HG03521 (cell line): ENCODE measurements at regions not wholly inside any gene's neighbourhood (a gene's known extent, or its start where the extent isn't known, plus 50 kb on each side); places are given as distances from the start of the nearest gene placed in this dataset.
"Not testable (repeated sequence)": the region's sequence is repeated elsewhere in the genome, so short reads cannot be mapped to it uniquely, and the experiment has no call there.

Experiments
- ATAC-seq: cut with Tn5 transposase; IDR thresholded peaks from one replicate; pipeline ENCODE4 v1.9.1; 2021; ENCODE audit warnings: mild to moderate bottlenecking, moderate library complexity; ENCODE audit not compliant: unreplicated experiment

- ATAC-seq, result no peak
Measured at GRCh38 chr3:106336619-106337018, 467.8 kb upstream of the CBLB start.

DNA sequence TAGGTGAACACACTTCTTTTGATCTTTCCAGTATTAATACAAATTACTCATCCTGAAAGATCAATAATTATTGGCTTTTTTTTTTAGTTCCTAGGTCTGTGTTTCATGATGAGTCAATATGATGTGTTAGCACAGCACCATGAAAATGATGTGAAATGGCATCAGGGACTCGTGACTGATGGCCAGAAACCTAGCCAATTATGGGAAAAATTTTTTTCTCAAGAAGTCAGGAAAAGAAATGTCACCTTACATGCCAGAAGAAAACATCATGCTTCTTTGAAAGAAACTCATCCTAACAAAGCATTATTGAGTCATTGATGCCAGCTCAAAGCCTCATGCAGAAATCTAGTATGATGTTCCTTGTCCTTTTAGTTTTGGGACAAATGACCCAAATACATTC is 468.3 kb upstream of the CBLB start:
- ATAC-seq, result no peak

DNA sequence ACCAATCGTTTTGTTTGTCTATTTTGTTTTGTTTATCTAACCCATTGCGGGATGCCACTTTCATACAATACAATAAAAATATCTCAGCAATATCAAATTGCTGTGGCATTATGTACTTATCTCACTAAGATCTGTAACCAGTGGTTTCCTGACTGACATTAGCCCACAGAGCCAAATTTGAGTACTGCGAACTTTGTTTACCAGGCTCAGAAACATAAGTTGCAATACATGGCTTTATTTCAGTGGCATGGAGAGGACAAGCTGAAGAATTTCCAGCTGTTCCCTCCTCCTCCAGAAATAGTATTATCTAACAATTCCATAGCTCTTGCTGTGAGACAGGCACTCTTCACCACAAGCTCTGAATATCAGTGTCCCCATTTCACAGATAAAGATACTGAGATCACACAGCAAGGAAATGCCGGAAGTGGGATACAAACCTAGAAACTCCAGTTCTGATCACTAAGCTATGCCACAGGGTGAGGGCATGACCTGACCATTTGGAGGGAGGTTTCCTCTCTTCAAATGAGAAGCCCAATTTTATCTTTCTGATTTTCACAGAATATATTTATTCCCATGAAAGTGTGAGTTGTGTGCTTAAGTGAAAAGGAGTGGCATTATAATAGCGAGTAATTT is 469.9 kb upstream of the CBLB start:
- ATAC-seq, result no peak

DNA sequence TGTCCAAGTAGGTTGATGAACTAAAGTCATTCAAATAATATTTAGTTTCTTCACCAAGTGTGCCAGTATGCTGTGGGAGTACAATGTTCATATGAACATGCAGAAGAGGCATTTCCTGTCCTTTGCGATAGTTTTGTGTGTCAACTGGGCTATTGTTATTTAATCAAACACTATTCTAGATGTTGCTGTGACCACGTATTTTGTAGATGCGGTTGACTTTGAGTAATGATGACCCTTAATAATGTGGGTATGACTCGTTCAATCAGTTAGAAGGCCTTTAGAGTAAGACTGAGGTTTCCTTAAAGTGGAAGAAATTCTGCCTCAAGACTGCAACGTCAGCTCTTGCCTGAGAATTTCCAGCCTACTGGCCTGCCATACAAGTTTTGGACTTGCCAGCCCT is 470.7 kb upstream of the CBLB start:
- ATAC-seq, result no peak

- no peak for ATAC-seq
Measured at GRCh38 chr3:106341087-106341486, 472.3 kb upstream of the CBLB start.

GRCh38 chr3:106341586-106342162 is 472.9 kb upstream of the CBLB start:
- no peak for ATAC-seq

- ATAC-seq, result no peak
Measured at GRCh38 chr3:106342386-106342785, 473.6 kb upstream of the CBLB start.

- ATAC-seq, result no peak
Measured at GRCh38 chr3:106343811-106344210, 475.0 kb upstream of the CBLB start.

- ATAC-seq, result no peak
Measured at GRCh38 chr3:106345353-106346027, 476.7 kb upstream of the CBLB start.

GRCh38 chr3:106347350-106347749 is 478.5 kb upstream of the CBLB start:
- no peak for ATAC-seq

DNA sequence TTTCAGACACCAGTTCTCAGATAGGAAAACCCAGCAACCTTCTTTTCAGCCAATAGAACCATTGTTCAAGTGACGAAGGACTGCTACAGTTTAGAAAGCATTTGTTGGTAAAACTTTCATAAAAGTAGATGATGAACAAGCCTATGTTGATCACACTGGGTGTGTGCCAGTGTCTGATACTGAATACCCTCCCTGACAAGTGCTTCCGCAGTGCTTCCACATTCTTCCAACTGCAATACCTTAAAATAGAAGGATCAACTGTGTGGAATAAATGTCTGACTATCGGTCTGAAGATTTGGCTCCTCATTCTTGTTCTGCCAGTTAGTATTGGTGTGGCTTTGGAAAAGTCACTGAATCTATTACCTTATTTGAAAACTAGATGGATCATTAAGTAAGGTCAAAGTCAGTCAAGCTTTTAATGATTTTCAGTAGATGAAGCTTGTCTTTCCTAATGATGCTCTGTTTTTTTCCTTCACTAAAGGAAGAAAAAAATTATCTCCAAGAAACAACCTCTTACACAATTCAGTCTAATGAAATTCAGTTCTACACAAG is 479.4 kb upstream of the CBLB start:
- ATAC-seq, result no peak

GRCh38 chr3:106349191-106349881 is 480.5 kb upstream of the CBLB start:
- no peak for ATAC-seq

DNA sequence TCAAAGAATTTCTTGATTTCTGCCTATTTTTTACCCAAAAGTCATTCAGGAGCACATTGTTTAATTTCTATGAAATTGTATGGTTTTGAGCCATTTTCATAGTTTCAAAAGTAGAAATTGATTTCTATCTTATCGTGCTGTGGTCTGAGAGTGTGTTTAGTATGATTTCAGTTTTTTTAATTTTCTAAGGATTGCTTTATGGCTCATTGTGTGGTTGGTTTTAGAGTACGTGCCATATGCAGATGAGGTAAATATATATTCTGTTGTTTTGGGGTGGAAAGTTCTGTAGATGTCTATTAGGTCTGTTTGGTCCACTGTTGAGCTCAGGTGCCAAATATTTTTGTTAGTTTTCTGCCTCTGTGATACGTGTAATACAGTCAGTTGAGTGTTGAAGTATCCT is 487.1 kb upstream of the CBLB start:
- no peak for ATAC-seq

- no peak for ATAC-seq
Measured at GRCh38 chr3:106359692-106360091, 490.9 kb upstream of the CBLB start.

DNA sequence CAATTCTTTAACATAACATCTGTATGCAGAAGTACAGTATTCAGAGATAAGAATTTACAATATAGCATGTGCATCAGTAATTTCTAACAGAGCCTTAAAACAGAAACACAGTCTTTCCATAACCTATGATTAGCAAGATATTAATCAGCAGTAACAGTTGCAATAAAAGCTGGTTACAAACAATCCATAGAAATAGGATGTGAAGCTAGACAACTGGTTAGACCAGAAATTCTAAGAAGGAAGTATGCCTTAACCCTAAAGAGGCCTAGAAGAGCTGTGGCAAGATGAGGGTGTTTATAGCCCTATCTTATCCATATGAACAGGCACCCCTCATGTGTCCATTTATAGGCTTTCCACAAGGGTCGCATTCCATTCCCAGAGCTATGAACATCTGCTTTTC is 492.1 kb upstream of the CBLB start:
- ATAC-seq, result not testable (repeated sequence)

- no peak for ATAC-seq
Measured at GRCh38 chr3:106364477-106364876, 495.7 kb upstream of the CBLB start.

GRCh38 chr3:106365061-106365691 is 496.4 kb upstream of the CBLB start:
- ATAC-seq, result no peak

DNA sequence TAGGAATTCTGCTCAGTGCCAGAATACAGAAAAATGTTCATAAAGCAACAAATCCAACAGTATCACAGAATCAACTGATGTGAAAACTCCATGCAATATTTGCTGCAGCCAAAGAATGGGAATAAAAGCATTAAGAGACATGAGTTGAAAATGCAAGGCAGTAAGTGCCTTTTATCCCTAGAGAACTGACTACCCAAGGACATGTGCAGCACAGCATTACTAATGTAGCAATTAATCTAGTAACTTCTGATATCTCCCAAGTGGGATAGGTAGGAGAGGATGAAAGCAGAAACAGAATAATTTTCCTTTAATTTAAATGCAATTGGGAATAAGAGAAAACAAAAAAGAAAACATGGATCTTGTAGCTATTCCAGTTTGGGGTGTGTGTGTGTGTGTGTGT is 497.5 kb upstream of the CBLB start:
- no peak for ATAC-seq

DNA sequence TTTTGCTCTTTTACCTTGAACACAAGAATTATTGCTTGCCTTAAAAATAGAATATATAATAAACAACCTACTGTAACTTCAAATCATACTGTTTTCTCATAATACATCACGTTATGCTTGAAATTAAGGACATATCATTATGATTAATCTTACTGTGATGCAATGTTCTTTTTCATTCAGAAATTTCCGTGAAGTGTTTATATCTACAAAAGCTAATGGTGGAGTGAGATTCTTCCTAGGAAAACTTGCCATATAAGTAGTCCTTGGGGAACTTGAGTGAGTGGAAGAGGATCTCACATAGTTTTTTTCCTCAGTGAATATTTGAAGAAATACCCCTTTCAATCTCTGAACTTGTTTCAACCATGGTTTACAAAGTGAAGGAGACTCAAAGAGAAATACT is 498.7 kb upstream of the CBLB start:
- no peak for ATAC-seq

DNA sequence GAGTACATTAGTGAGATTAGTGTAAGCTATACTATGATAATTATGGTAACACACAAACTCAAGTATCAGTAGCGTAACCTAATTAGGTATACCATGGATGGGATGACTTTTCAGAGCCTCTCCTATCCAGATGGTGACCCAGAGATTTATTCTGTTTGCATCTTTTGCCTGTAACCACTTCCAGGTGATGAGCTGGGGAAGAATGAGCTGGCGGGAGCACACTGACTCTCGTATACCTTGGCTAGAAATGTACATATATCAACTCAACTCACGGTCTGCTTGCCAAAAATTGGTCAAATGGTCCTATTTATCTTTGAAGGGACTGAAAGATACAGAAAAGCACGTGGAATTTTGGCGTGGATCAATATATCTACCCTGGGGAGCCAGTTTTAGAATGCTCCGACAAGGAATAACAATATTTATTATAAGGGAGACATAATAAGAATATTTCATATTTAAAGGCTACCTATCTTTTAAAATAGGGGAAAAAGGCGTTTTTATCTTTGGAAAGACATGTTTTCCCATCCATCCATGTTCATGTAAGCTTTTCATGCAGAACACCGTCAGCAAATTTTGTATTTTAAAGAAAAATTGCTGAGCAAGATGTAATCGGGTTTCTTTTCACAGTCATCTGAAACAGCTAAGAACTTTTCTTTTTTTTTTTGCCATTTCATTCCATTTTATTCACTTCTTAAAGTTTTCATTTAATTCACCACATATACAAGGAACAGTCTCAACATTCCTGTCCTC is 502.6 kb upstream of the CBLB start:
- ATAC-seq, result no peak
